ENCODE measurements at regions not wholly inside any gene's neighbourhood (a gene's known extent, or its start where the extent isn't known, plus 50 kb on each side); places are given as distances from the start of the nearest gene placed in this dataset.

DNA sequence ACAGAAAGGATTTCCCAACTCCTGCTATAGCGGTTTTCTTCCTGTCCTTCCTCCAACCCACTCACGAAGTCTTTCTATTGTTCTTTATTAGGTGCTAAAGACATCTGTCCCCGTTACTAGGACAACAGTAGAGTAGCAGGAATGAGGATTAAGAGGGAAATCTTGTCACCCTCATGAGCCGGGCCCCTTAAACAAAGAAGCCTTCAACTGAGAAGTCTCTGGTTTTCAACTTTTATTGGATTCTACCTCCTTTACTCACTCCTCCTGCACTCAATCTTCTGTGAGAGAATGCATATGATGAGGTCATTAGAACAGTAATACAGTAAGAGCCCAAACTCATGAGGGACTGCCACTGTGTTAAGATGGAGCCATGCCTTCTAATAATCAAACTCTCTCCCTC, 206.3 kb downstream of the OMA1 start:
- Histone ChIP-seq H3K4me3 (ENCODE audit: extremely low read depth, insufficient read depth, low read length, poor library complexity, severe bottlenecking) (no peak overlapping the region), H3K36me3 (ENCODE audit: control insufficient read depth, insufficient read depth, low read length) (no peaks in the 10 kb centered on the region), H3K9me3 (ENCODE audit: control insufficient read depth, low read length) (no peaks in the 10 kb centered on the region), H3K4me1 (ENCODE audit: control insufficient read depth, insufficient read depth, low read length, poor library complexity, severe bottlenecking) (no peaks in the 10 kb centered on the region), H3K27ac (ENCODE audit: low read depth, low read length, severe bottlenecking) (no peak overlapping the region)
- 20% methylated on average over 1 of the region's 4 CpGs; no CpG with 5 or more reads in 1 of the 2 experiments for WGBS, 2 experiments (ENCODE audit: insufficient coverage in 2 of 2)

DNA sequence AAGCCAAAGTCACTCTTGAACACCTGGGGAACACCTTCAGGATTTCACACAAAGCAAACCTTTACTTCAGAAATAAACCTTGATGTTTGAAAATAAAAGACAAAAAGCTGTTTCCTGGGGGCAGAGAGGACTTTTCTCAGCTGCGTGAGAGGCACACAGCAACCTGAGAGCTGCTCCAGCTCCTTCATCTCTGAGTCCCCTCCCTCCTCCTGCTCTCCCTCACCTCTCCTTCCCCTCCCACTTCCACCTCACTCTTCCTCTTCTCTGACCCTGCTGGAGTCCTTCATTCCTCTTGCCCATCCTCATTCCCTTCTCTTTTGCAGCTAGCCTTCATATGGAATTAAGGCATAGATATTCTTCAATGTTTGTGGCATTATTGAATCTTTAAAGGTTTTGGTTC, 208.4 kb downstream of the OMA1 start:
- WGBS, 2 experiments (ENCODE audit: insufficient coverage in 2 of 2), result 63% methylated on average over 1 of the region's 1 CpG
- Histone ChIP-seq H3K4me1 (ENCODE audit: control insufficient read depth, insufficient read depth, low read length, poor library complexity, severe bottlenecking) (no peaks in the 10 kb centered on the region), H3K36me3 (ENCODE audit: control insufficient read depth, insufficient read depth, low read length) (no peaks in the 10 kb centered on the region), H3K9me3 (ENCODE audit: control insufficient read depth, low read length) (no peaks in the 10 kb centered on the region), H3K4me3 (ENCODE audit: extremely low read depth, insufficient read depth, low read length, poor library complexity, severe bottlenecking) (no peak overlapping the region), H3K27ac (ENCODE audit: low read depth, low read length, severe bottlenecking) (no peak overlapping the region)

DNA sequence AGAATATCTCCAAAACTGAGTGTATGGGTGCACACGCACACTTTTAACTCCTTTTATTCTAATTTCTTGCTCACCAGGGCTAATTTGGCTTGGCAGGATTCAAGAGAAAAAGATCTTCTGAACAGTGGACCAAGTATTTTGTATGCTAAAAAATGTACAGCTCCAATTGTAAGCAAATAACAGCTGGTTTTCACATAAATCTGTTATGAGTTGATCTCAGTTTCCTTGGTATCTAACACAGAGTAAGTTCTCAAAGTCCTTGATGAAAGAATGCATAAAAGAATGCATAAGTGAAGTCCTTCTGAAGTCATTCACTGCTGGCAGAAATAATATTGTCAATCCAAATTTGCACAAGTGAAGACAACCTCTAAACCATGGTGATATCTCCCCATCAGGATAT, 213.0 kb downstream of the OMA1 start:
- Histone ChIP-seq H3K36me3 (ENCODE audit: control insufficient read depth, insufficient read depth, low read length) (no peaks in the 10 kb centered on the region), H3K4me1 (ENCODE audit: control insufficient read depth, insufficient read depth, low read length, poor library complexity, severe bottlenecking) (no peaks in the 10 kb centered on the region), H3K9me3 (ENCODE audit: control insufficient read depth, low read length) (no peaks in the 10 kb centered on the region), H3K27ac (ENCODE audit: low read depth, low read length, severe bottlenecking) (no peak overlapping the region), H3K4me3 (ENCODE audit: extremely low read depth, insufficient read depth, low read length, poor library complexity, severe bottlenecking) (no peak overlapping the region)
- no CpG with 5 or more reads among the region's 1 CpG for WGBS, 2 experiments (ENCODE audit: insufficient coverage in 2 of 2)

DNA sequence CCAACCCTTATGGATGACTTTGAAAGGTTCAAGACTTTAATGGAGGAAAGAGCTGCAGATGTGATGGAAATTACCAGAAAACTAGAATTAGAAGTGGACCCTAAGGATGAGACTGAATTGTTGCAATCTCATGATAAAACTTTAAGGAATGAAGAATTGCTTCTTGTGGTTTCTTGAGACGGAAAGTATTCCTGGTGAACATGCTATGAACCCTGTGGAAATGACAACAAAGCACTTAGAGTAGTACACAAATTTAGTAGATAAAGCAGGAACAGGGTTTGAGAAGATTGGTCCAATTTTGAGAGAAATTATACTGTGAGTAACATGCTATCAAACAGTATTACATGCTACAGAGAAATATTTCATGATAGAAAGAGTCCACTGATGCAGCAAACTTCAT, 215.4 kb downstream of the OMA1 start:
- H3K36me3 ChIP-seq (ENCODE audit: control insufficient read depth, insufficient read depth, low read length), result no peaks in the 10 kb centered on the region
- no peak overlapping the region for H3K27ac ChIP-seq (ENCODE audit: low read depth, low read length, severe bottlenecking)
- 86 to 89% methylated on average over 1 of the region's 1 CpG for WGBS, 2 experiments (ENCODE audit: insufficient coverage in 2 of 2)

DNA sequence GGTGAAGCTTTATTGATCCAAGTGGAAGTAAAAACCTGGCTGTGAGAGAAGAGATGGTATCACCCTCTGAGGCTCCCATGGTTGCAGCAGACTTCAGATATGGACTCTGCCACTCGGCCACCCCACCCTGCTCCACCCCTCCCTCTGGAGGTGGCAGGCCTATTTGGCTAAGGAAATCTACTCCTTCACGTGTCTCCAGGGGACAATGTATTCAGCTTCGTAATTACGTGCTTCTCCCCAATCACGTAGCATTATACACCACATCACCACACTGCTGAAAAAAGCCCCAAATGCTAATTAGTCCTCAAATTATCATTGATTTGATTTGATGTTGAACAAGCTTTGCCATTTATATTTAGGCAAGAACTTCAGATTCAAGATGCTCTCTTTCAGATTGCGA, 220.7 kb downstream of the OMA1 start:
- no peaks in the 10 kb centered on the region for H3K36me3 ChIP-seq (ENCODE audit: control insufficient read depth, insufficient read depth, low read length)
- H3K4me3 ChIP-seq (ENCODE audit: extremely low read depth, insufficient read depth, low read length, poor library complexity, severe bottlenecking), result no peak overlapping the region

More for the DNA sequence above, 215.4 kb downstream of the OMA1 start:
- no peak overlapping the region for H3K4me3 ChIP-seq (ENCODE audit: extremely low read depth, insufficient read depth, low read length, poor library complexity, severe bottlenecking)
- no peaks in the 10 kb centered on the region for H3K4me1 ChIP-seq (ENCODE audit: control insufficient read depth, insufficient read depth, low read length, poor library complexity, severe bottlenecking)
- H3K9me3 ChIP-seq (ENCODE audit: control insufficient read depth, low read length), result no peaks in the 10 kb centered on the region

DNA sequence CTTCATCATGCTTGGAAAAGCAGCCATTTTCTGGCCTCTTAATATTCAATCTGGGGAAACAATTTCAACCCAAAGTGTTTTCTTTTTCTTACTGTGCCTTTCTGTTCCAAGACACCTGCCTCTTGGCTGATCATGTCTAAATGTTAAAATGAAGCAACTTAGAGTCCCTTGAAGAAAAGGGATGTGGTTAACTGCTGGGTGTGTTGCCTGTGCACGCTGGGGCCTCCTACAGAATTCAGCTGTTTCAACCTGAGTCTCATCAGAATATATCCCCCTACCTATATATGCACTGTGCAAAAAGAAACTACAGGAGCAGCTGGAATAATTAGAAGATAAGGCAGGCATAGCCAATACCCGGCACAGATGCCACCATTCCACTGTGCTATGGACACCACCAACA, 222.0 kb downstream of the OMA1 start:
- 100% methylated on average over 1 of the region's 2 CpGs; no CpG with 5 or more reads in 1 of the 2 experiments for WGBS, 2 experiments (ENCODE audit: insufficient coverage in 2 of 2)
- H3K4me1 ChIP-seq (ENCODE audit: control insufficient read depth, insufficient read depth, low read length, poor library complexity, severe bottlenecking), result no peaks in the 10 kb centered on the region
- H3K27ac ChIP-seq (ENCODE audit: low read depth, low read length, severe bottlenecking), result no peak overlapping the region
- H3K36me3 ChIP-seq (ENCODE audit: control insufficient read depth, insufficient read depth, low read length), result no peaks in the 10 kb centered on the region
- H3K9me3 ChIP-seq (ENCODE audit: control insufficient read depth, low read length), result no peaks in the 10 kb centered on the region
- no peak overlapping the region for H3K4me3 ChIP-seq (ENCODE audit: extremely low read depth, insufficient read depth, low read length, poor library complexity, severe bottlenecking)

More for the DNA sequence above, 220.7 kb downstream of the OMA1 start:
- Histone ChIP-seq H3K9me3 (ENCODE audit: control insufficient read depth, low read length) (no peaks in the 10 kb centered on the region), H3K4me1 (ENCODE audit: control insufficient read depth, insufficient read depth, low read length, poor library complexity, severe bottlenecking) (no peaks in the 10 kb centered on the region), H3K27ac (ENCODE audit: low read depth, low read length, severe bottlenecking) (no peak overlapping the region)
- WGBS, 2 experiments (ENCODE audit: insufficient coverage in 2 of 2), result 55 to 81% methylated on average over 2 to 3 of the region's 6 CpGs

DNA sequence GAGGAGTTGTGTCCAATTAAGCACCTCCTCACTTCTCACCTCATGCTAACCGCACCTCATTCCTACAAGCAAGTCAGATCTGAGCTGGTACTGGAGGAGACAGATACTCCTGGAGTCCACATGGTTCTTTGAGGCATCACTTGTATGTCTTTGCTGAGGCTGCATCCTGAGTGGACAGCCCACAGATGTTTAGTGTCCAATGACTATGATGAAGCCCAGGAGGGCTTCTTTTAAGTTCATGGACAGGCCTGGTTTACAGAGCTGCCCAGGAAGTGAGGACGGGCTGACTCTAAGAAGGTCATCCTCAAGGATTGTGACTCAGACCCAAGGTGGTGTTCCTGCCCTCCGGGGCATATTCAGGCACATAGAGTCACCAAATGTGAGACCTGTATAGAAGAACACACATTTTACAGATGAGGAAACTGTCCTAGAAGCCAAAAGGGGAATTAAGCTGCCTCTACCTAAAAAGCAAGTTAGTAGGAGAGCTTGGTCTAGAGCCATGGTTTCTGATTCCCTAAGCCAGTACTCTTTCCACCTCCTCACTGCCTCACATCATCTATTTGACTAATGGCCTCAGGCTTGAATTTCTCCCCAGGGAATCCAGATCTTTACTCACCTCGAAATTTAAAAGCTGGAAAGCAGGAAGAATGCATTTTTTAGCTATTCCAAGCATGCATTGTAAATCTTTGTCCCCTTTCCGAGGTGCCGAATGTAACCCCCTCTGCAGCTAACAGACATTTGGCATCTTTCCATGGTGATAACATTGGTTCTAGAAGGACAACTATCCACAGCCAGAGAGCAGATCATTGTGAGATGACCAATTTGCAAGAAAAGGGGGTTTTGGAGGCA, 228.1 kb downstream of the OMA1 start:
- 64 to 75% methylated on average over 3 to 5 of the region's 6 CpGs for WGBS, 2 experiments (ENCODE audit: insufficient coverage in 2 of 2)
- Histone ChIP-seq H3K4me3 (ENCODE audit: extremely low read depth, insufficient read depth, low read length, poor library complexity, severe bottlenecking) (no peak overlapping the region), H3K9me3 (ENCODE audit: control insufficient read depth, low read length) (no peaks in the 10 kb centered on the region), H3K4me1 (ENCODE audit: control insufficient read depth, insufficient read depth, low read length, poor library complexity, severe bottlenecking) (no peaks in the 10 kb centered on the region), H3K36me3 (ENCODE audit: control insufficient read depth, insufficient read depth, low read length) (no peaks in the 10 kb centered on the region), H3K27ac (ENCODE audit: low read depth, low read length, severe bottlenecking) (no peak overlapping the region)

DNA sequence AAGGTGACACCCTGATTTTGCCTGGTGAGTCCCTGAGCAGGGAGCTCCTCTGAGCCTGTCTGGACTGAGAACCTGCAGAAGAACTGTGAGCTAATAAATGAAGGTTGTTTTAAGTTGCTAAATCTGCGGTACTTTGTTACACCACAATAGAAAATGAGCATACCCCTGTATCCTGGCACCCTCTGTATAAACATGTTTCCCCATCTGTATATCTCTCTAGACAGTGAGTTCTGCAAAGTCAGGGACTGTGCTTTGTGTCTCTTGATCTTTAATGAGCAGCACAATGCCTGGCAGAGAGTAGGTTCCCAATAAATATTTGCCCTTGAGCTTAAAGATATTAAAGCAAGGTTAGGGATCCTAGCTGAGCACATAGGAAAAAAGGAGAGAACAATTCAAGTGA, 228.8 kb downstream of the OMA1 start:
- no CpG with 5 or more reads among the region's 1 CpG for WGBS, 2 experiments (ENCODE audit: insufficient coverage in 2 of 2)

DNA sequence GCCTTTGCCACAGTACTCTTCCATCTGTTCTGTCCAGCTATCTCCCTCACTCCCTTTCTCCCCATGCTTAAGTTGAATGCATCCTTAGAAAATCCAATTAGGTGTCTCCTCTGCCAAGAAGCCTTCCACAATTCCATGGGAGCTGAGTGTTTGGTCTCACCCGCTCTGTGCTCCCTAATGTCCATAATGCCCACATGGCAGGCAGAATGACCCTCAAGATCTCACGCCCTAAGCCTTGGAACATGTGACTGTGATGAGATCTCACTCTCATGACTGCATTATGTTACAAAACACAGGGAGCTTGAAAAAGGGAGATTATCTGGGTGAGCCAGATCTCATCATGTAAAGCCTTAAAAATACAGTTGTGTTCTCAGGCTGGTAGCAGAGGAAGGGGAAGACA, 229.4 kb downstream of the OMA1 start:
- Histone ChIP-seq H3K9me3 (ENCODE audit: control insufficient read depth, low read length) (no peaks in the 10 kb centered on the region), H3K27ac (ENCODE audit: low read depth, low read length, severe bottlenecking) (no peak overlapping the region), H3K4me3 (ENCODE audit: extremely low read depth, insufficient read depth, low read length, poor library complexity, severe bottlenecking) (no peak overlapping the region), H3K4me1 (ENCODE audit: control insufficient read depth, insufficient read depth, low read length, poor library complexity, severe bottlenecking) (no peaks in the 10 kb centered on the region), H3K36me3 (ENCODE audit: control insufficient read depth, insufficient read depth, low read length) (no peaks in the 10 kb centered on the region)
- WGBS, 2 experiments (ENCODE audit: insufficient coverage in 2 of 2), result 80 to 89% methylated on average over 1 to 2 of the region's 2 CpGs

More for the DNA sequence above, 228.8 kb downstream of the OMA1 start:
- Histone ChIP-seq H3K27ac (ENCODE audit: low read depth, low read length, severe bottlenecking) (no peak overlapping the region), H3K4me1 (ENCODE audit: control insufficient read depth, insufficient read depth, low read length, poor library complexity, severe bottlenecking) (no peaks in the 10 kb centered on the region), H3K4me3 (ENCODE audit: extremely low read depth, insufficient read depth, low read length, poor library complexity, severe bottlenecking) (no peak overlapping the region), H3K9me3 (ENCODE audit: control insufficient read depth, low read length) (no peaks in the 10 kb centered on the region), H3K36me3 (ENCODE audit: control insufficient read depth, insufficient read depth, low read length) (no peaks in the 10 kb centered on the region)

DNA sequence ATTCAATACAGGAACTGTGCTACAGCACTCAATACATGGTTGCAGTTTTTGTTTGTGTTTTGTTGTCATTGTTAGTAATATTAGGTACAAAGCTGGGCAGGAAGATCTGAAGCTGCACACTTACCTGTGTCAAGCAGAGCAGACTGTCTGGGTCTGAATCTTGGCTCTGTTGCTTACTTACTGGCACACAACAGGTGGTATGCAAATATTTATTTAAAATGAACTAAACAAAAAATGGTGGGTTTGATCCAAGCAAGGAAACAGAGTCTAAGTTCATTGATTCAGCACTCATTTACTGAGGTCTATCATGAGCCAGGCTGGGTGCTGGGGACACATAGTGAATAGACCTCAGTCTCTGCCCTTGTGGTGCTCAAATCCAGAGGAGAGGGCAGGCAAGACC, 230.4 kb downstream of the OMA1 start:
- H3K36me3 ChIP-seq (ENCODE audit: control insufficient read depth, insufficient read depth, low read length), result no peaks in the 10 kb centered on the region
- H3K27ac ChIP-seq (ENCODE audit: low read depth, low read length, severe bottlenecking), result no peak overlapping the region
- H3K4me3 ChIP-seq (ENCODE audit: extremely low read depth, insufficient read depth, low read length, poor library complexity, severe bottlenecking), result no peak overlapping the region
- H3K4me1 ChIP-seq (ENCODE audit: control insufficient read depth, insufficient read depth, low read length, poor library complexity, severe bottlenecking), result no peaks in the 10 kb centered on the region
- no peaks in the 10 kb centered on the region for H3K9me3 ChIP-seq (ENCODE audit: control insufficient read depth, low read length)

DNA sequence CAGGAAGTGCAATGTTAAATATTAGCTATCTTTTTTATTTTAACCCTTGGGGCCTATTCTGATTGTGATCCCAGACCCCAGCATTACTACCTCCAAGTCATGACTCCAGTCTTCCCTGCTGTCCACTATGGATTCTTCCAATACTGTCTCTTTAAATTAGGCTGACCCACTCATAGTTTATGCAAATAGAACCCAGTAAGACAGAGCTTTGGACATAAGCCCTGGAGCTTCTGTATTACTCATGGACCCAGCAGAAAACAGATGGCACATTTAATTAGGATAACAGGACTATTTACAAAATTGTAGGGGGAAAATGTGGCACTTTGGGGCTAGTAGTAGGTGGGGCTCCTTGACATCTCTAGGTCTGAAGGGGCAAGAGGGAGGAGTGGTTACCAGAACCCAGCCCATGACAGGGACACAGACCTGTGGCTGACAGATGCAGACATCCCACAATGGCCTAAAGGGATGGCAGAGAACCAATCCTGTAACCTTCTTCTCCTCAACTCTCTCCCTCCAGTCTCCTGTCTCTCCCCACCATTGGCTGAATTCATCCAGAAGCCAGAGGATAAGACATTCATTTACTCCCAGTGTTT, 233.5 kb downstream of the OMA1 start:
- Histone ChIP-seq H3K36me3 (ENCODE audit: control insufficient read depth, insufficient read depth, low read length) (no peaks in the 10 kb centered on the region), H3K4me3 (ENCODE audit: extremely low read depth, insufficient read depth, low read length, poor library complexity, severe bottlenecking) (no peak overlapping the region)

More for the DNA sequence above, 233.5 kb downstream of the OMA1 start:
- Histone ChIP-seq H3K4me1 (ENCODE audit: control insufficient read depth, insufficient read depth, low read length, poor library complexity, severe bottlenecking) (no peaks in the 10 kb centered on the region), H3K9me3 (ENCODE audit: control insufficient read depth, low read length) (no peaks in the 10 kb centered on the region), H3K27ac (ENCODE audit: low read depth, low read length, severe bottlenecking) (no peak overlapping the region)
